NCI-H2227 treated with DMSO at 0.1 percent for 48 hours (cell line): ENCODE measurements at regions not wholly inside any gene's neighbourhood (a gene's known extent, or its start where the extent isn't known, plus 50 kb on each side); places are given as distances from the start of the nearest gene placed in this dataset.

ENCODE experiments used
- DNase-seq: peaks from one replicate; lab custom pipeline; 2025; lab: John Stamatoyannopoulos, UW

DNA sequence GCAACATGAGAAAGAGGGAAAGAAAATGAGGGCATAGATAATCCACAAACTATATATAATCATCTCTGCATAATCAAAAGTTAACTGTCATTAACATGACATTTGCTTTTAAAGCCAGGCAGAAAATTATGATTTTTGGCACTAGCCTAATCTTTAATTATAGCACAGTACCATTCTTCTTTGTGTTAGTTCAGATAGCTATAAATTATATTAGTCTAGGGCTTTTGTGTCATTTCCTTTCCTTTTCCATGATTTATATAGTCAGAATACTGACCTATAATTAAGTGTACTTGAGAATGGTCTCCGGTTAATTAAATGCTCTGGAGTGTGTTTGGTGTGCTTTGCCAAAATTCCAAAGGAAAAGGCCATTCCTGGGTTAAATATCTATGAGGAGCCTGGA is 441.9 kb upstream of the THRB start:
- no peak for DNase-seq

DNA sequence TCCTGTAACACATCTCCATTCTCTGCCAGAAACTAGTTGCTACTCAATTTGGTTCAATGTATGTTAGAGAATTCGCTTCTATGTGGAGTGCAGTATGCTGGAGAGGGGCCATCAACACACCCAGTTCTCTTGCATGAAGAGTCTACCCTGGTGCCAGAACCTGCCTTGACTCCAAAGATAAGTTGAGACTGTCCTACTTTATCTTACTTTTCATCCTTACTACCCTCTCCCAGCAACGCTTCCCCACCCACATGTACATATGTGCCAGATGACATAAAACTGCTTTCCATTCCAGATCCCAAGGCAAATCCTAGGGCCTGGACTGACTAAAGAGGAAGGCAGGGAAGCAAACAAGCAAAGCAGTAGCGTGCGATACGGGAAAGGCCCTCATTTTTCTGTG is 442.6 kb upstream of the THRB start:
- no peak for DNase-seq

DNA sequence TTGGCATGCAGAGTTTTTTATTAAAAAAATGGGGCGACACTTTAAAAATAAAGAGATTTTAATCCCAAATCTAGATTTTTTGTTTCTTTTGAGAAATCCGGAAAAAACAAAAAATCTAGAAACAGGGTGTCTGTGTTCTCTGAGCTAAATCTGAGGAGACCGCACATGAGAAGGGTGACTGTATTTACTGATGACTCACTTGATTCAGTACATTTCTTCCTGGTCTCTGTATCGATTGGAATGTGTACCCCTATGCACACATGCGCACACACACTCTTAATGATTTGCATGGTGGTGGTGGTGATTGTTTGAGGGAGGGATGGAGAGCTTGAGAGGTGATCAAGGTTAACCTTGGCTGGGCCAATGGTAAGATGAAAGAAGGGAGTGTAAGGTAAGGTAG is 443.1 kb upstream of the THRB start:
- DNase-seq: no peak

DNA sequence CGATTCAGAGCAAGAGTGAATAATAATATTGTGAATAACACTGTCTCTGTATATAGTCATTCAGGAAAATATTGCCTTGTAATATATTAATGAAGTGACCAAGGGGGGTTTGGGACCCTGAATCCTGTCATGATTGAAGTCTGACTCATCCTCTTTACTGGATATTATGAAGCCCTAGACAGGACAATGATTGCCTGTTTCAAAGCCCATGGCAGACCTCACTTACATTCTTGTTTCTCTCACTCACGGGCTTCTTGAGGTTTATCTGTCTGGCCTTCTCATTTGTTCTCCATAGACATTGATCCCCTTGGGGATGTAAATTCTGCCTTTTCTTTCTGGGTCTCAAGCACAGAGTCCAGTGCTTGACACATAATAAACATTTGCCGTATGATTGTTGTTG is 449.3 kb upstream of the THRB start:
- DNase-seq: no peak

DNA sequence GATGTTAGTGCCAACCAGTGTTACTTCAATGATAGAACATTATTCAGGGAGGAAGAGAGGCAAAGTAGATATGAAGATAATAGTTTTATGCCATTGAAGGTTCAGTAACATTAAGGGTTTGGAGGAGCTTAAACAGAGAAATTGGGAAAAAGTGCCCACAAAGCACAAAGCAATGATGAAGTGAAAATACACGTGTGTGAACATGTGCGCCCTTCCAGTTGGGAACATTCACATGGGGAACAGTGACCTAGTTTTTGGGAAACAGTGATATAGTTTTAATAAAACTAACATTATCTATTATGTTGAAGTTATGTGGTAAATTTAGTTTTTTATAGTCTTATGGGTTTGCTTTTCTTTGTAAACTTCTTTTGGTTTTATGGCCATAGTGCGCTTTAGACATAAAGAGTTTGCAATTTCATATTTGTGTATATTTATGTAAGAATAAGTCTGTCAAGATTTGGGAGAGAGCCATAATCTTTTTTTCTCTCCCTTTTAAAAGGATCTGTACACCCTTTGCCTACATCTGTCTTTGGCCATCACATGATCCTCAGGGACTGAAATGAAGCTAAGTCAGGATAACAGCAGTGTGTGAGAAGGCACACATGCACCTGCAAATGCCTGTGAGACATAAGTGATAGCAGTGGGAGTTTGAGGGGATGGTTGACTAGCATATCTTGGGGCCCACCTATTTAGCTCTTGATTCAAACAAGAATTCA is 450.3 kb upstream of the THRB start:
- DNase-seq: no peak

DNA sequence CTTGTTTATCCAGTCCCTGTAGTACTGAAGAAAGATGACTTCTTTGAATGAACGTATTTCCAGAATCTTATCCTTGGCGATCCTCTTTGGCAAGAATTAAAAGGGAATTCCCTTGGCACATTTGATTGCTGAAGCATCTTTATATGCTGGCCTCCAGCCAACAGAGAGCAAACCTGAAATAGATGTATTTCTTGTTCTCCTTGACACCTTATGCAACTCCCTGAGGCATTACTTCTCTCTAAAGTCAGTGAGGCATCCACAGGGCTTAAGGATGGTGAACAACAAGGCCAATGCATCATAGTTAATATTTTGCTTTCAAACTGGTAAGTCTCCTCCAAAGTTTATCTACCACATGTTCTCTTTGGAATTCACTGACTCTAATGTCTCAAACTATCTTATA is 450.9 kb upstream of the THRB start:
- DNase-seq: no peak

DNA sequence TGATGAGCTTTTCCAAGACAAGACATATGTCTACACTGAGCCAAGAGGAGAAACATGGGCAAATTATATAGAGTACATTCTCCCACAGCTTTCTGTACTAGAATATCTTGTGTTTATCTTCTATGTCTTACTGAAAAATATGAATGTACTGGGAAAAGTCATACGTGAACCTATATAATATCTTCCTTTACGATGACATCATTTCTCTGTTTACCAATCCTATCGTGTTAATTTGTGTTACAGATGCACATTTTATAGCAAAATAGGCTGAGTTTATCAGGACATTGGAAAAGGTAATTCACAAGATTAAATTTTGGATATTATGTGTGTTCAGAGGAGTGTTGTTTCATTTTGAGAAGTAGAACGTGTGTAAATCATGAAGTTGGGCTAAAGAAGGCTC is 452.5 kb upstream of the THRB start:
- DNase-seq: no peak

DNA sequence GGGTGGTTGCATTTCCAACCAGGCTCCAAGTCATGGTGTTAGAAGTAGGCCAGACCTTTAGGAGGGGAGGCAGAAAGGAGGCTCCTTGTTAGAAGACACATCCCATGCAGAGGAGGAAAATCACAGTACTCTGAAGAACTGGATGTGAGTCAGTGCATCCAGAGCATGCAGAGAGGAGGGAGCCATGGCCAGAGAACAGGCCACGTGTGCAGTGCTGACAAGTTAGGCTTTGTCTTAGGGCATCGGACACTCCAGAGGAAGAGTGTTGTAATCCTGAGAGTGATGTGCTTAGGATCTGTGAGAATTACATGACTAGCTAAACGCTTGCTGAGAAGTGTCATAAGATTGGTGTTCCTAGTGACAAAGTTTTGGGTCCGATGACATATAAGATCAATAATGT is 456.5 kb upstream of the THRB start:
- no peak for DNase-seq

DNA sequence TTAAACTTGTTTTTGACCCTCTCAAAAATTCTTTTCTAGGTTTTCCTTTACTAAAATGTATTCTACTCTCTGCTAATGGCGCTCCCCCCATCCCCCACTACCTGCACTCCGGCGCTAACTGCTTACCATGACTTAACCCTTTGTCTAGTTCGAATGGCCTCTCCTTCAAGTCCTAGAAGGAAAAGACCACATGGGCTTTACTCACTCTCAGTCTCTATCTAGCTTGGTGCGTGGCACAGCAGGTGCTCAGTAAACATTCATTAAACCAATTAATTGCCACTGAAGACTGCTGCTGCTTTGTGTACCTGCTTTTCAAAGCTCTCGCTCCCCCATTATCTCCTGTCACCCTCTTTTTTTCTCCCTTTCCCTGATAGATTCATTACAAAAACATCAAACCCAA is 457.7 kb upstream of the THRB start:
- no peak for DNase-seq

DNA sequence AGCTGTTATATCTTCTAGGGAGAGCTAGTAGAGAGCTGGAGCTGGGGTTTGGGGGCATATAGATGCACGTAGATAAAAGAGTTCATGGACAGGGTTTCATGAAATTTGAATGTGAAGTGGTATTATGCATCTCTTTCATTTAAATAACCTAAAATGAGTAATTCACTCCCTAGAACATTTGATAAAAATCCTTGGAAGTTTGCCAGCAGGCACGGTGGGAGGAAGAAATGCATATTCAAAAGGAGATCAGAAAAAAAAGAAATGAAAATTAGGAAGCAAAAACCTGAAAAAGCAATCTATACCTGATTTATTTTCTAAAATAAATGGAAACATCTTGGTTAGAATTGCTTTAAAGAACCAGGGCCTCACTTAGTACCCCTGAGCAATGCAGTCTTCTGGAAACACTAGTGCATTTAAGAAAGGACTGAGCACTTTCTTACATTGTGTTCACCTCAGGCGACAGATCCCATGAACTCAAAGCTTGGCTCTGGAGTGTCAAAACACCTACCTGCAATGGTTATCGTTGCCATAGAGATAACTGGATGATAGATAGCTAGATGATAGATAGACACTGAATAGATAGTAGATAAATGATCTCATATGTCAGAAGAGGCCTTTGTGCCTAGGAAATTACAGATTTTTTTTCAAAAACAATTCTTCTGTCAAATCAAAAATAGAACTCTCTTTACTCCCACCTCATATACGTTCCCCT is 458.6 kb upstream of the THRB start:
- no peak for DNase-seq

DNA sequence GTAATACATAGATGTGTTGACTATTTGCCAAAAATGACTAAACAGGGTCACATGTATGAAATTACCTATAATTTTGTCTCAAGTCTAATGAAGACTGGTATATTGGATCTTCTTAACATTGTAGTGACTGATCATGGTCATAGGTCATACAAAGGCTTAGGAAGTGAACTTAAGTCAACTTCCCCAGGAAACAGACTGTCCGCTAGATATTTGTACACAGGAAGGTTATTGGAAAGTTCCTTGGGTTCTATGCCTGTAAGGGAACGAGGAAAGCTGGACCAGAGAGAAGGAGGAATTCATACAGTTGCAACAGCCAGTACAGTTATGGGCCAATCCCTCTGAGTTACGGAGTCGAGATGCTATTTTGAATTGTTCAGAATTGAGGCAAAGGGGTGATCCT is 462.0 kb upstream of the THRB start:
- no peak for DNase-seq

DNA sequence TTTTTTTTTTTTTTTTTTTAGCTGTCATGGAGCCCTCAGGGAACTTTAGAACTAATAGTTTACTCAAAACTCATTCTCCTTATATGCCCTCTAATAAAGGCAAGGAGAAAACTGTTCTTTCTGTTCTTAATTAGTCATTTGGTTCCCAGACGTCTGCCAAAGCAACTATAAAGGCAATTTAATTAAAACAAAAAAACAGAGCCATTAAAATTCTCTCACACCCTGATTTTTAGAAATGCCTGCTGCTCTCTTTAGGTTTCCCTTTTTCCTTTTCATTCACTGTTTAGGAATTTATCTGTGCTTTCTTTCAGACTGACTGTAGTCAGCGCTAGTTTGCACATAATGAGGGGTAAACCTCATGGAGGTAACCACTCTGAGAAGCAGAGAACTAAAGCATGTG is 463.6 kb upstream of the THRB start:
- no peak for DNase-seq

DNA sequence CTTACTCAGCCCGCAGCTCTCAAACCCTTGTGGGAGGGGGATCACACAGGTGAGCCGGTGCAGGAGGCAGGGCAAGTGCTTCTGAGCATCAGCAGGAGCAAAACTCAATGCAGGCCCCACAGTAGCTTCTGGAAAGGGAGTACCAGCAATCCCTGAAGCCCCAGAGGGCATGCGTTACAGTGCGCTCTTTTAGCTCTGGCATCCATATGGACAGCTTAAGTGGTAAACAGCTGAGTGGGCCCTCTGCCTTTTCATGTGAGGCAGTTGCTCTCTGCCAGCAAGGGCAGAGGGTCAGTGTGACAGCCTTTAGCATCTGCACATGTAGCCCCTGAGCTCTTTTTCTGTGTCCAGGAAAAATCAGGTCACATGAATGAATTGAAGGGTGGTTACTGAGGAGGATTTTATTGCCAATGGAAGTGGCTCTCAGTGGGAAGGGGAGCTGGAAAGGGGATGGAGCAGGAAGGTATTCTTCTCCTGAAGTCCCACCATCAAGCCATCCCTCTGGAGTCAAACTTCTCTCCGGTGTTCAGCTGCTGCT is 464.3 kb upstream of the THRB start:
- DNase-seq: no peak

DNA sequence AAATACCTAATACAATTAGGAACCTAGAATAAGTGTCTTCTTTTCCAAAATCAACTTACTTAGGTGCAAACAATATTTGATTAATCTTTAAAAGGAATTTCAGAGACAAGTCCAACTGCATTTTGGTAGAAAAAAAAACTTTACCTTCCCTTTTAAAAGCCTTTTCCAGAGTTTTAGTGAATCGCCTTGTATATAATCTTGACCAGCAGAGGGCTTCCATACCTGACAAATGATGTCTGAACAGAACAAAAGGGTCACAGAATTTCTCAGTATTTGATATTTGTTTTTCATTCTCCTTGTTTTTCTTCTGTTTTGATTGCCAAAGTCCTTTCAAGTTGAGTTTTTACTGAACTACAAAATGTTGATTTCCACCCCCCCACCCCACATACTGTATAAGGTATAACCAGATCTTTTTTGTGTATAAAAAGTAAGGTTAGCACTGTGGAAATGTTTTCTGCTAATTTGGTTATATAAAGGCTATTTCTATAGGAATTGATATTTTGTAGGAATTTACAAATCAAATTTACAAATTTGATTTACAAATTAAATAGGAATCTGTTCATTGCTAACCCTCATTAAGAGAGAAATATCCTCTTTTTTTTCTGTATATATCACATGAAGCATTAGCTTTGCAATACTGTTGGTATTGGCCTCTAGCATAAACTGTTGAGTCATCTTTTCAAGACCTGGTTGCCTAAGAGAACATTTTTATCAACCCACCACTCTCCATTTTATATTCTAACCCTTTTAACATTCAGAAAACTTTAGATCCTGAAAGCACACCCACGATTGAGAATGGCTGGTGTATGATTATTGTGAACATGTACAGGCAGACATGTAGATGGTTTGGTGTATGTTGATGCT is 464.1 kb upstream of the RARB start:
- DNase-seq: peak; percentile 38

DNA sequence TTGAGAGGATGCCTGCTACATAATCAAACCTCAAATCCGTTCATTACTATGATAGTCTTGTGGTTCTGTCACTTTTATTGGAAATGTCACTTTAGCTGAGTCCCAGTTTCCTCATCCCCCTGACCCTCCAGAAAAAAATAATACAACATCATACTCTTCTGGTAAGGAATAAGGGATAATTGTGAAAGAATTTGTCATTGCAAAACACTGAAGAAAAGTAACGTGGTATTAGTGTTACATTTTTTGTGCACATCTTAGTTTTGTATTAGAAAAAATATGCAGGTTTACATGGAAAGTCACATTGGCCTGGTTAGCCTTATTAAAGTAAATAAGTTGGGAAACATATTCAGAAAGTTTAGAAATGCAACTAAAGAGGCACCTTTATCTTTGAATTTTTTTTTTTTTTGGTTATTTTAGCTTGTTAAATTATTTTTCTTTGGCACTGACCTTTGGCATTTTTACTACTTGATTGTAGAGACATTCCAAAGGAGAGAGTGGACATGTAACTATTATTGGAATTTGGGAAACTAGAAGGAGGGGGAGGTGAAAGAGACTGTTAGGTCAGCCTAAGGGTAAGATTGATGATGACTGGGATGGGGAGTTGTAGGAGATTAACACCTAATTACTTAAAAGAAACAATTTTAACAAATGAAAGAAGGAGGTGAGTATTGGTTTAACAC is 462.2 kb upstream of the RARB start:
- no peak for DNase-seq

DNA sequence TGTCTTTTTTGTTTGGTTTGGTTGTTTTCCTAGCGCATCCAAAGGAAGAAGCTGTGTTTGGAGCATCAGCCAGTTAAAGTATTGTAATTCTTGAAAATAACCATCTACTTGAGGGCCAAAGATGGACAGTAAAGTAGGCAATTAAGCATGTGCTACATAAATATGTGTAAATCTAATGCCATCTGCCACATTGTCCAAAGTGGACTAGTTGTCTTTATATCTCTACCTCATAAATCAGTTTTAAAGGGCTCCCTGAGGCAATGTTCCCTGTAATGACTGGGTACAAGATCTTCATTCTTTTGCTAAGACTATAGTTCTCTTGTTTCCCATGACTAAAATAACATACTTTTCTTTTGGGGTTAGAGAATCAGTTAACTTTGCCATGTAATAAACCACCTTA is 460.0 kb upstream of the RARB start:
- DNase-seq: no peak

DNA sequence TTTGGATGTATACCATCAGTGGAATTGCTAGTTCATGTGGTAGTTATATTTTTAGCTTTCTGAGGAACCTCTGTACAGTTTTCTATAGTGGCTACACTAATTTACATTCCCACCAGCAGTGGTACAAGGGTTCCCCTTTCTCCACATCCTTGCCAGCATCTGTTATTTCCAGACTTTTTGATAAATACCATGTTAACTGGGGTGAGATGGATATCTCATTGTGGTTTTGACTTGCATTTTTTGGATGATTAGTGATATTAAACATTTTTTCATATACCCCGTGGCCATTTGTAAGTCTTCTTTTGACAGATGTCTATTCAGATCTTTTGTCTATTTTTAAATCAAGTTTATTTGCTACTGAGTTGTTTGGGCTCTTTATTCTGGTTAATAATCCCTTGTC is 455.6 kb upstream of the RARB start:
- no peak for DNase-seq

DNA sequence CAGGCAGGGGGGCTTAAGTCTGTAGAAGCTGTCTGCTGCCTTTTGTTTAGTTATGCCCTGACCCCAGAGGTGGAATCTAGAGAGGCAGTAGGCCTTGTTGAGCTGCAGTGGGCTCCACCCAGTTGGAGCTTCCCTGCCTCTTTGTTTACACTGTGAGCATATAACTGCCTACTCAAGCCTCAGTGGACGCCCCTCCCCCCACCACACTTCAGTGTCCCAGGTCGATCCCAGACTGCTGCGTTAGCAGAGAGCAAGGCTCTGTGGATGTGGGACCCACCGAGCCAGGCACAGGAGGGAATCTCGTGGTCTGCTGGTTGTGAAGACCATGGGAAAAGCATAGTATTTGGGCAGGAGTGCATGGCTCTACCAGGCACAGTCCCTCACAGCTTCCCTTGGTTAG is 446.8 kb upstream of the RARB start:
- no peak for DNase-seq

DNA sequence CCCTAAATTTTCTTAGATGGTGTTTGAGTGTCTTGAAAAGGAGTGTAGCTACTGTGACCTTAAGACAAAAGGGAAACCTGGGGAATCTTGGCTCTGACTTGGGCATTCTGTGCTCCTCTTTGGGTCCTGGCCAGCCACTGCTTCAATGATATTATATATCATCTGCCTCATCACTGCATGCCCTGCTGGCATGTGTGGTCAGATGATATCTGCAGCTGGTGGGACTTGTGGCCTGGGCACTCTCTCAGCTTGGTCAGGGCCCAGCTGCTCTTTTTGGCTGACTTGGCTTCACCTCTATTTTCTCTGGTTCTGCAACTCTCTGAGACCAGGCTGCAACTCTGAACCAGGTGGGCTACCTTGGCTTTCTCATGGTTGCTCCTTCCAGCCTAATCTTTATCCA is 446.1 kb upstream of the RARB start:
- no peak for DNase-seq

DNA sequence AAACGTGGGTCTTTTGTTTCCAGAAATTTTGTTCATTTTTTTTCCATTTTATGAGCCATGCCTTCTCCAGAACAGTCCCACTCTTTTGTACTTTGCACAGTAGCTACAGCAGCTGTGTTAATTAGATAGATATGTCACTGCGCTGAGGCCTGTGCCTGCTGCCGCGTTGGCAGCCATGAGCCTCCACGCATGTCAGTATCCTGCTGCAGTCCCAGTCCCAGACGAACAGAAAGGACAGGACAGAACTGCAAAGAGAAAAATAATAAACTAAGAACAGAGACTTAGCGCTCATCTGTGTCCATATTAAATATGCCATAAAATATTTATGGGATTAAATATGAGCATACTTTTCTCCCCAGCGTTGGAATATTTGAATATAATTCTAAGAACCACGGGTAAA is 442.4 kb upstream of the RARB start:
- no peak for DNase-seq

DNA sequence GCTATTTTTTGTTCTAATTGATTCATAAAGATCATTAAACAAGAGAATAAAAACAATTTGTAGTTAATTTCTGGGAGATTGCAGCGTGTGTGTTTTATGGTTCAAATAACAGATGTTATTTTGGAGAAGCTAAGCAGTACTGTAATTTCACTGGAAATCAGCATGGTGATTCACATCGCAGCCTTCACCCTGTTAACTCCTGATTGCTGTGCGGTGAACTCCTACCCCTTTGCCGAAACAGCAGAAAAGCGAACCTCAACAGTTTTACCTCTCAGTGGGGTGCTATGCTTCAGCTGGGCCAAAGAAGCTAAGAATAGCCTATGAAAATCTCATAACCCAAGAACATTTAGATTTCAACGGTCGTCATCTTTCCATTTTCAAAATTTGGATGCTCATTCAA is 441.5 kb upstream of the RARB start:
- DNase-seq: peak; percentile 9

DNA sequence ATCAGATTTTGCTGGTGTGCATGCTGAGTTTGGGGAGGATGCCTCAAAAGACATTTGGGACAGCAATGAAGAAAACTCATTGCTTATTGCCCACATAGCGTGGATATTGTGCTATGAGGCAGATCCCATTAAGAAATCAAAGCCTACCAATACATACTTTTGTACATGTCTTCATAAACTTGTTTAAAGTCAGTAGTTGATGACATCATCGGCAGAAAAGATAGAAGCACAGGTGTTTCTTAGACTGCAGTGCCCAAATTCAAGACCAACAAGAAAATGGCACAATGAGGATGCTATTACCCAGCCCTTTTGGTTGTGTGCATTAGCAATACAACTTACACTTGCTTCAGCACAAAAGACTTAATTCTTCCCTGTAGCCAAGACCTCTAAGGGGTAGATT is 428.7 kb upstream of the RARB start:
- no peak for DNase-seq
